HG03095 (cell line): ENCODE measurements at regions not wholly inside any gene's neighbourhood (a gene's known extent, or its start where the extent isn't known, plus 50 kb on each side); places are given as distances from the start of the nearest gene placed in this dataset.

ENCODE experiments used
- ATAC-seq: cut with Tn5 transposase; IDR thresholded peaks from one replicate; pipeline ENCODE4 v1.9.1; 2021; ENCODE audit warnings: moderate library complexity; ENCODE audit not compliant: unreplicated experiment

DNA sequence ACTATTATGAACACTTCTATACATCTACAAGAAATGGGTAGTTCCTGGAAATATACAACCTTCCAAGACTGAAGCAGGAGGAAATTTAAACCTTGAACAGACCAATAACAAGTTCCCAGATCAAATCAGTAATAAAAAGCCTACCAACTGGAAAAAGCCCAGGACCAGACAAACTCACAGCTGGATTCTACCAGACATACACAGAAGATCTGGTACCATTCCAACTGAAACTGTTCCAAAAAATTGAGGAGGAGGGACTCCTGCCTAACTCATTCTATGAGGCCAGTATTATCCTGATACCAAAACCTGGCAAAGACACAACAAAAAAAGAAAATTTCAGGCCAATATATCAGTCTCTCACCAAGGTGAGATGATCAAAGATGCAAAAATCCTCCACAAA, 189.4 kb downstream of the RPS29 start:
- no peak for ATAC-seq

GRCh38 chr14:49381778-49382177, 204.4 kb downstream of the RPS29 start:
- ATAC-seq = no peak

DNA sequence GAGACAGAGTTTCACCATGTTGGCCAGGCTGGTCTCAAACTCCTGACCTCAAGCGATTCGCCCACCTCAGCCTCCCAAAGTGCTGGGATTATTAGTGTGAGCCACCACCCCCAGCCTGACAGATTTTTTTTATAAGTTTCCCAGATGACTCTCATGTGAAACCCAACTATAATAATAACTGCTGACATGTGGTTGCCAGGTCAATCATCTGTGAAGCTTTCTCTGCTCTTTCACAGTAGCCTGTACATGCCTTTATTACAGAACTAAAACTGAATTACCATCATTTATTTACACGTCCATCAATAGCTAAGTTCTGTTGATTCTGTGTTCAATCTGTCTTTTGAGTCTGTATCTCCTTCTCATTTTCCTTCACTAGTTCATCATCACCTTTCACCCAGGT, 218.5 kb downstream of the RPS29 start:
- no peak for ATAC-seq

GRCh38 chr14:49366416-49366815, 219.8 kb downstream of the RPS29 start:
- ATAC-seq = no peak

DNA sequence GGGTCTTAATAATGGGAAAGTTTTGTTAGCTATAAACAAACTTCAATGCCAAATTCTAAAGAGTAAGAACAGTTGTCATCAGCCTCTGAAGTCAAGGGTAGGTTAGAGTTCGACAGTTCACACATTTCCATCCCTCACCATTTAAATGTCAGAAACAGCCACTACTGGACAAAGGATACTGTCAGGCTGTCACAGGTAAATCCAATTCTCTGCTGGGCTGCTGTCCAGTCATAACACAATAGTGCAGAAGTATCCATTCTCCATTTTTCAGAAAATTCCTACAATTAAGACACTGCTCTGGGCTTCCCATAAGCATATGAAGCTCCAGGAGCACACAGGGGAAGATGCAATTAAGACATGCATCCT, 221.4 kb downstream of the RPS29 start:
- no peak for ATAC-seq

- no peak for ATAC-seq
These were observed 222.1 kb downstream of the RPS29 start for GRCh38 chr14:49363821-49364751.

DNA sequence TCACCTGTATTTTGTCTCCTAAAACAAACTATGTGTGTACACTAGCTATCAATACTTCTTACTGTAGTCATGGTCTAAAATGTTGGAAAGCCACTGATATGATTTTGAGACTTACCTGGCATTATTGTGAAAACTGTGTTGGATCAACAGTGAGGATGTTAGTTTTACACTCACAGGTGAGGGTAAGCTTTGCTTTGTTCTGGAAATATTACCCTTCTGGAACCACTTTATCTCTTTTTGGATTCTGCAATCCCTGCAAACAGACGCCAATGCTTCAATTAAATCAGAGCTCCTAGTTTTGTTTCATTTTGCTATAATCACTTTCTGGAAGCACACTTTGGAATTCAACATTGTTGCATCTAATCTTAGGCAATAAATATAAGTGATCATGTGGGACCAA, 223.3 kb downstream of the RPS29 start:
- no peak for ATAC-seq

DNA sequence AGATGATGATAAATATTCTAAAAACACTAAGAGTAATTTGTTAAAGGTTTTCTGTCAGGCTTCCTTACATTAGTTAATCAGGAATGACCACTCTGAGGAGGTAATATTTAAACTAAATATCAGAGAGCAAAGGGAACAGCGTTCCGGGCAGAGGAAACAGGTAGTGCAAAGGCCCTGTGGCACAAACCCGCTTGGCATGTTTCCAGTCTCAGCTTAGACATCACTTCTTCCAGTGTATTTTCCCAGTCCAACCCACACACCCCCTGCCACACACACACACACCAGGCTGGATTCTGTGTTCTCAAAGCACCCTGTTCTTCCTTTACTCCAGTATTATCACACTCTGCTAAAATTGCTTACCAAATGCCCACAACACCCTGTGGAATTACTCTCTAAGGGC, 247.1 kb downstream of the RPS29 start:
- ATAC-seq = no peak

- ATAC-seq = no peak
These were observed 266.4 kb downstream of the RPS29 start for GRCh38 chr14:49319810-49320209.

DNA sequence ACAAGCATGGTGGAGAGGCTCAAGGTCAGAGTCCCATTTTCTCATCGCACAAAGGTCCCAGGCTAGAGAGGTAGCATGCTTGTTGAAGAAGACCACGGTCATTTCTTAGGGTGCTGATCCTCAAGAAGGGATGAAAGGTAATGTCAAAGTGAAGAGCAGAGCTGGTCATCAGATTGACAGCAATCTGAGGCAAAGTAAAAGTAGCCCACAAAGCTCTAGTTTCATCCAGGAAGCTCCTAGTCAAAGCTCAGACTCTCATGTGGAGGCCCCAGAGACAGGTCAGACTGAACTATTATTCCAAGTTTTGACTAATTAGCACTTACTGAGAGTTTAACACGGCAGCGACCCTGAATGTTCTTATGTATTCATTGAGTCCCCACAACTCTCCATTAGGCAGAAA, 270.6 kb downstream of the RPS29 start:
- no peak for ATAC-seq

DNA sequence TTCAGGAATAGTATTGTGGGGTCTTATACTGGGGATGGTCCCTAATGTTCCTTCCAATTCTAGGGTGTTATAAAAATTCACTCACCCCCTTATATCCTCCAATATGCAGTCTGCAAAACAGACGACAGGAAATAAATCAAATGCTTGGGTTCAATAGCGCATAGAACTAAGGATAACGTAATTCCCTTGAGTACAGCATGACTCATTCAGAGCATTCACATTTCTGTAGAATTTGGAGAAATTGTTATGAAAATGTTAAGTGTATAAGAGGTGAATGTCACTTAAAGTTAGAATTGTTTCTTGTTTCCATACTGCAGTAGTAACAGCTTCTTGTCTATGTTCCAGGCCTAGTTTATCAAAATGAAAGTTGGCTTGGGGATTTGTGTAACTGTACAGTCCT, 271.4 kb downstream of the RPS29 start:
- no peak for ATAC-seq

DNA sequence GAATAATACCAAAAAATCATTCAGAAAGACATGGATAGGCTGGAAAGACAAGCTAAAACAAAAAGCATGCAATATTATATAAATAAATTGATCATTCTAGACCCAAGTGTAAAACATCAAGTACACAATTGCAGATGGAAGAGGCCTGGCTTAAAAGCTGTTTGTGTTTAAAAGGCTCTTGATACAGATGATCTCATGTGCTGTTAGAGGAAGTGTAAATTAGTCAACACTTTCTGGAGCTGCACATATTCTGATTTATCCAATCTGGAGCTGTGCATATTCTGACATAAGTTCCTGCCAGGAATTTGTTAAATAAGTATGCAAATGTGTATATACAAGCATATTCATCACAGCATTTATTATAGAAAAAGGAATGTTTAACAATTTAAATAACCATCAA, 273.1 kb downstream of the RPS29 start:
- no peak for ATAC-seq

GRCh38 chr14:49310298-49310697, 275.9 kb downstream of the RPS29 start:
- ATAC-seq = no peak

GRCh38 chr14:49306152-49306751, 279.9 kb downstream of the RPS29 start:
- ATAC-seq = peak; percentile 68

- no peak for ATAC-seq
These were observed 282.1 kb downstream of the RPS29 start for GRCh38 chr14:49303946-49304516.

- ATAC-seq = no peak
These were observed 289.1 kb downstream of the RPS29 start for GRCh38 chr14:49297102-49297501.

DNA sequence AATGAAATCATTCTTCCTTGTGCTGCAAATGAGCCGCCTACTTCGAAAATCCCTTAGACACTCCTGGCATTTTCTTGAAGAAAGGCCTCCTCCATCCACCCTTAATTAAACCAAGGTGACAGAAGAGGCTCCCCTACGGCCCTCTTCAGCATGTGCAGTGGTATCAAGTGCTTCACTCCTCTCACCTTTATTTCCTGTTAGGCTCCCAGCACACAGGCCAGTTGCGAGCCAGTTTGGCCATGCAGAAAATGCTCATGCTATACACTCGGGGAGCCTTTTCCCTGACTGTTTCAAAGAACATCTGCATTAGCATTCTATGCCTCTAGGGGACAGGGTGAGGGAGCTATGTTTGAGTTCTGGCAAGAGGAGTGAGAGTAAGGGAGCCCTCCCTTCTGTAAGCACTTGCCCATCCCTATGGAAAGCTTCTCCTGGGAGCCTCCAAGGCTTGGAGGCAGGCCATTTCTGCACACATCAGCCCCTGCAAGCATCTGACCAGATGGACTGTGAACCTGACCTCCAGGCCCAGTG, 291.5 kb downstream of the RPS29 start:
- no peak for ATAC-seq

- no peak for ATAC-seq
These were observed 299.2 kb downstream of the RPS29 start for GRCh38 chr14:49287004-49287403.

GRCh38 chr14:49286257-49286983, 299.8 kb downstream of the RPS29 start:
- ATAC-seq = no peak

DNA sequence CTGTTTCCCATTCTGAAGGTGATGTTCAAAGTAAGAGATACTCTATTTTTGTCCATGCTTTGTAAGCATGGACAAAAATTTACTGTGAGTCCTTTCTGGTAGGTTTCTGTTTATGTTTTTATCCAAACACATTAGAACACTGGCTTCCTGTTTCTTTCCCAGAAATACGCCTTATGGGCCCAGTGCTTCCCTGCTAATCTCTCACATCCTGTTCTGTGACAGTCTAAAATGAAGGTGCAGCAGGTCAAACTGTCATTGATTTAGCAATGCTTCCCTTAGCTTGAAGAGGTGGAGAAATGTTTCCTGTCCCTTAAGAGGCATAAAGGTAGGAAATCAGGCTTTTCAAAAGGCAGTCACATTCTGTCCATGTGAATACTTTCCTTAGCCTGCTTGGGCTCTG, 305.6 kb downstream of the RPS29 start:
- no peak for ATAC-seq

- ATAC-seq = no peak
These were observed 335.7 kb downstream of the RPS29 start for GRCh38 chr14:49250517-49250916.
